H1 (cell line): ENCODE measurements at regions not wholly inside any gene's neighbourhood (a gene's known extent, or its start where the extent isn't known, plus 50 kb on each side); places are given as distances from the start of the nearest gene placed in this dataset.

Source experiments
- CTCF ChIA-PET: fragments of 300-600 bp; sonication (Branson Sonifier 250); formaldehyde crosslinking; loops from one replicate; lab custom pipeline; 2021; ENCODE audit not compliant: partially characterized antibody; lab: Charles Lee
- POLR2A ChIA-PET: fragments of 300-600 bp; sonication (Branson Sonifier 250); formaldehyde crosslinking; loops from one replicate; lab custom pipeline; 2021; ENCODE audit warnings: inconsistent platforms; ENCODE audit not compliant: partially characterized antibody; lab: Charles Lee
- DNase-seq, 2 experiments: peaks; one replicate each; pipeline versions ENCODE4 v3.0.0 to v3.0.0-alpha.2; 2010 to 2022; ENCODE audit warnings: low spot score in 2 of 2, low read depth in 1 of 2, mixed read lengths in 1 of 2
- FAIRE-seq: peaks from 2 replicates; lab custom pipeline; 2011; peaks lifted over from hg19 to GRCh38; lab: Jason Lieb, UNC
- H2AFZ ChIP-seq: 2 replicates; pipeline ENCODE4 v1.8.1; 2012; ENCODE audit warnings: low read length, inconsistent platforms
- H2AK5ac ChIP-seq: 2 replicates; pipeline ENCODE4 v1.6.1; 2013; ENCODE audit warnings: low read depth, low read length
- H2BK120ac ChIP-seq: replicated peaks from 2 replicates; pipeline ENCODE3; 2013; ENCODE audit warnings: low read depth, low read length, inconsistent platforms
- H2BK12ac ChIP-seq: 2 replicates; pipeline ENCODE4 v1.6.1; 2013; ENCODE audit warnings: low read depth, low read length
- H2BK15ac ChIP-seq: 2 replicates; pipeline ENCODE4 v1.6.1; 2013; ENCODE audit warnings: low read length
- H2BK20ac ChIP-seq: 2 replicates; pipeline ENCODE4 v1.6.1; 2013; ENCODE audit warnings: low read length
- H2BK5ac ChIP-seq: 2 replicates; pipeline ENCODE4 v1.6.1; 2013; ENCODE audit warnings: low read depth, low read length
- H3K14ac ChIP-seq: 2 replicates; pipeline ENCODE4 v1.6.1; 2013; ENCODE audit warnings: inconsistent platforms; ENCODE audit not compliant: insufficient read length
- H3K18ac ChIP-seq: 2 replicates; pipeline ENCODE4 v1.6.1; 2013; ENCODE audit warnings: low read length; ENCODE audit errors: extremely low read depth
- H3K23ac ChIP-seq: 2 replicates; pipeline ENCODE4 v1.6.1; 2013; ENCODE audit warnings: inconsistent platforms; ENCODE audit not compliant: insufficient read length
- H3K23me2 ChIP-seq: 2 replicates; pipeline ENCODE4 v1.6.1; 2013; ENCODE audit warnings: low read depth, low read length
- H3K27ac ChIP-seq: 2 replicates; pipeline ENCODE4 v1.6.1; 2011; ENCODE audit warnings: low read depth, low read length, inconsistent platforms
- H3K27me3 ChIP-seq, 4 experiments: replicated peaks in 1 of 4; 1 replicate in 1 of 4; 2 replicates in 3 of 4; pipeline versions ENCODE4 v1.6.1 to v1.8.1; 2011 to 2013; ENCODE audit warnings: low read length in 3 of 4, mild to moderate bottlenecking in 3 of 4, inconsistent platforms in 2 of 4, mixed read lengths in 2 of 4, moderate library complexity in 1 of 4; ENCODE audit not compliant: control insufficient read depth in 3 of 4, insufficient read depth in 3 of 4; ENCODE audit errors: extremely low read depth in 1 of 4
- H3K36me3 ChIP-seq, 4 experiments: 2 replicates each; pipeline versions ENCODE4 v1.6.1 to v1.8.1; 2011 to 2013; ENCODE audit warnings: mild to moderate bottlenecking in 4 of 4, low read length in 3 of 4, moderate library complexity in 2 of 4, control low read depth in 1 of 4, inconsistent platforms in 1 of 4; ENCODE audit not compliant: insufficient read depth in 4 of 4, control insufficient read depth in 2 of 4
- H3K4ac ChIP-seq: replicated peaks from 2 replicates; pipeline ENCODE3; 2013; ENCODE audit warnings: low read length, low read depth, mixed read lengths, inconsistent platforms; ENCODE audit not compliant: insufficient read length
- H3K4me1 ChIP-seq, 4 experiments: replicated peaks in 1 of 4; 1 replicate in 1 of 4; 2 replicates in 3 of 4; pipeline versions ENCODE4 v1.6.1 to v1.8.1; 2011 to 2013; ENCODE audit warnings: low read length in 3 of 4, inconsistent platforms in 2 of 4, mixed read lengths in 1 of 4; ENCODE audit not compliant: insufficient read depth in 4 of 4, control insufficient read depth in 3 of 4
- H3K4me2 ChIP-seq, 2 experiments: 2 replicates each; pipeline versions ENCODE4 v1.6.1 to v1.8.1; 2011 to 2013; ENCODE audit warnings: low read depth in 2 of 2, low read length in 2 of 2, control low read depth in 1 of 2, inconsistent platforms in 1 of 2, mild to moderate bottlenecking in 1 of 2; ENCODE audit not compliant: insufficient read depth in 1 of 2
- H3K4me3 ChIP-seq, 4 experiments: fragments of 200-600, 300-600 bp in 1 of 4; sonication (generic), shearing (Covaris generic), sonication (Bioruptor Twin) in 1 of 4; 2 replicates each; pipeline versions ENCODE4 v1.5.1 to v1.8.1; 2011 to 2016; ENCODE audit warnings: low read length in 4 of 4, low read depth in 3 of 4, control low read depth in 2 of 4, inconsistent platforms in 2 of 4, mild to moderate bottlenecking in 2 of 4, mixed read lengths in 1 of 4, moderate library complexity in 1 of 4; ENCODE audit not compliant: insufficient read depth in 2 of 4; ENCODE audit errors: extremely low read depth in 1 of 4
- H3K56ac ChIP-seq: replicated peaks from 2 replicates; pipeline ENCODE3; 2013; ENCODE audit warnings: low read depth, mild to moderate bottlenecking, mixed read lengths, low read length, inconsistent platforms; ENCODE audit not compliant: insufficient read length
- H3K79me1 ChIP-seq: 2 replicates; pipeline ENCODE4 v1.6.1; 2013; ENCODE audit warnings: low read depth, low read length, control low read depth
- H3K79me2 ChIP-seq, 2 experiments: 2 replicates each; pipeline versions ENCODE4 v1.6.1 to v1.8.1; 2012 to 2013; ENCODE audit warnings: low read length in 2 of 2, mild to moderate bottlenecking in 2 of 2, inconsistent platforms in 1 of 2; ENCODE audit not compliant: insufficient read depth in 2 of 2, control insufficient read depth in 1 of 2
- H3K9ac ChIP-seq, 4 experiments: replicated peaks in 1 of 4; 1 replicate in 1 of 4; 2 replicates in 3 of 4; pipeline versions ENCODE4 v1.6.1 to v1.8.1; 2011 to 2013; ENCODE audit warnings: low read depth in 3 of 4, low read length in 3 of 4, control low read depth in 2 of 4, mild to moderate bottlenecking in 2 of 4, moderate library complexity in 2 of 4, inconsistent platforms in 1 of 4; ENCODE audit errors: extremely low read depth in 1 of 4
- H3K9me3 ChIP-seq, 2 experiments: 2 replicates each; pipeline versions ENCODE4 v1.6.1 to v1.8.1; 2012 to 2013; ENCODE audit warnings: mild to moderate bottlenecking in 2 of 2, moderate library complexity in 2 of 2, control low read depth in 1 of 2, inconsistent platforms in 1 of 2, low read depth in 1 of 2, low read length in 1 of 2, mixed read lengths in 1 of 2; ENCODE audit not compliant: insufficient read depth in 2 of 2
- H4K20me1 ChIP-seq, 2 experiments: replicated peaks in 1 of 2; 2 replicates each; pipeline versions ENCODE3 to v1.8.1; 2011 to 2013; ENCODE audit warnings: inconsistent platforms in 2 of 2, low read length in 2 of 2, mild to moderate bottlenecking in 1 of 2; ENCODE audit not compliant: insufficient read depth in 2 of 2, control insufficient read depth in 1 of 2
- H4K5ac ChIP-seq: 2 replicates; pipeline ENCODE4 v1.6.1; 2013; ENCODE audit warnings: low read length, low read depth, mixed read lengths, inconsistent platforms; ENCODE audit not compliant: insufficient read length
- H4K8ac ChIP-seq: 2 replicates; pipeline ENCODE4 v1.8.0; 2013; ENCODE audit warnings: mild to moderate bottlenecking, moderate library complexity, low read length, inconsistent platforms; ENCODE audit not compliant: insufficient read depth; ENCODE audit errors: extremely low read depth
- H4K91ac ChIP-seq: replicated peaks from 2 replicates; pipeline ENCODE3; 2013; ENCODE audit warnings: low read length, mixed read lengths, inconsistent platforms; ENCODE audit not compliant: insufficient read length
- ASH2L ChIP-seq: fragments of 200-600, 300-600 bp; sonication (generic); IDR thresholded peaks from one replicate; pipeline ENCODE4 v1.7.1; 2017; ENCODE audit warnings: low read length
- CBX5 ChIP-seq: fragments of 300-800, 300-1000 bp; sonication (generic); IDR thresholded peaks from 2 replicates; pipeline ENCODE4 v1.7.1; 2016; ENCODE audit warnings: antibody characterized with exemption, low read length, low read depth
- CHD2 ChIP-seq: IDR thresholded peaks from 2 replicates; pipeline ENCODE4 v1.6.1; 2012; ENCODE audit warnings: low read length, improper control_type of control experiment
- GABPA ChIP-seq: IDR thresholded peaks from 2 replicates; pipeline ENCODE4 v1.6.1; 2011; ENCODE audit warnings: mild to moderate bottlenecking, low read length, moderate library complexity, borderline replicate concordance; ENCODE audit not compliant: insufficient read depth
- KDM4A ChIP-seq: IDR thresholded peaks from one replicate; pipeline ENCODE4 v1.7.1; 2012; ENCODE audit warnings: low read depth, mild to moderate bottlenecking, moderate library complexity, low read length, inconsistent platforms; ENCODE audit not compliant: severe bottlenecking
- POU5F1 ChIP-seq: IDR thresholded peaks from 2 replicates; pipeline ENCODE4 v1.6.1; 2011; ENCODE audit warnings: low read depth, mild to moderate bottlenecking, low read length, moderate library complexity
- RFX5 ChIP-seq: IDR thresholded peaks from 2 replicates; pipeline ENCODE4 v1.6.1; 2011; ENCODE audit warnings: low read depth, low read length, improper control_type of control experiment, borderline replicate concordance
- SAP30 ChIP-seq: fragments of 300-600 bp; sonication (generic); IDR thresholded peaks from 2 replicates; pipeline ENCODE4 v1.7.1; 2012; ENCODE audit warnings: low read length, moderate library complexity, mild to moderate bottlenecking, inconsistent platforms; ENCODE audit not compliant: insufficient read depth, insufficient replicate concordance
- SP1 ChIP-seq: IDR thresholded peaks from 2 replicates; pipeline ENCODE4 v1.6.1; 2011; ENCODE audit warnings: low read depth, low read length
- TAF1 ChIP-seq: IDR thresholded peaks from 2 replicates; pipeline ENCODE4 v1.6.1; 2011; ENCODE audit warnings: mild to moderate bottlenecking, low read depth, low read length
- WGBS, 2 experiments: shearing (Covaris generic) in 1 of 2; methylation state at CpG; one replicate each; pipeline versions ENCODE4 v1.1.6 to v1.1.7; 2013 to 2015; ENCODE audit warnings: low lambda C conversion rate in 2 of 2, mixed read lengths in 2 of 2, inconsistent platforms in 1 of 2, low coverage in 1 of 2, missing lambda C conversion rate in 1 of 2; ENCODE audit not compliant: insufficient replicate concordance in 2 of 2, insufficient coverage in 1 of 2, insufficient read length in 1 of 2; ENCODE audit errors: extremely low coverage in 1 of 2, missing lambda C conversion rate in 1 of 2; 5-methylcytosine and 5-hydroxymethylcytosine counted together

DNA sequence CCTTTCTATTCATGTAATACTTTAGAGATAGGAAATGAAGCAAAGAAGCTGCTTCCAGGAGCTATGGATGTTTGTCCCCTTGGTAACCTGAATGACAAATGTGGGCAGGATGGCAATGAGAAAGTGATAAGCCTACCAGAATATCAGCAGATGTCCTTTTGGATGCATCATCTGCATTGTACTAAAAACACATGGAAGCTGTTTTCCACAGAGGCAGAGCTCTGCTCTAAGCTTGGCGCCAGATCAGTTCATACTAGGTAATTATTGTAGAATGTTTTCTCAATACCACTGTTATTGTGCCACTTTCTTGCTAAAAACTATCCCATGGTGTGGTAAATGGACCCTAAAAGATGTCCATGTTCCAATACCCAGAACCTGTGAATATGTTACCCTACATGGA, 100.2 kb downstream of the DTWD1 start:
- Histone ChIP-seq H3K4ac (no peak overlapping the region), H3K9me3 (no peaks in the 10 kb centered on the region), H2BK12ac (no peak overlapping the region), H3K36me3 (no peaks in the 10 kb centered on the region), H2AK5ac (no peak overlapping the region), H4K20me1 (no peaks in the 10 kb centered on the region), H3K79me2 (no peaks in the 10 kb centered on the region), H3K23ac (no peak overlapping the region), H4K5ac (no peak overlapping the region), H3K56ac (no peak overlapping the region), H3K4me3 (no peak overlapping the region), H3K79me1 (no peaks in the 10 kb centered on the region), H3K27me3 (no peaks in the 10 kb centered on the region), H2BK5ac (no peak overlapping the region), H3K9ac (no peak overlapping the region), H2BK15ac (no peak overlapping the region), H3K23me2 (no peaks in the 10 kb centered on the region), H2AFZ (no peak overlapping the region), H2BK120ac (no peak overlapping the region), H3K27ac (no peak overlapping the region), H4K8ac (no peak overlapping the region), H3K4me1 (no peaks in the 10 kb centered on the region), H3K14ac (no peak overlapping the region), H4K91ac (no peak overlapping the region), H2BK20ac (no peak overlapping the region), H3K18ac (no peak overlapping the region), H3K4me2 (no peak overlapping the region)
- ChIA-PET CTCF (no interaction called here), POLR2A (no interaction called here)
- TF ChIP-seq TAF1 (no peak), CBX5 (no peak), POU5F1 (no peak), GABPA (no peak), SP1 (no peak), SAP30 (no peak), CHD2 (no peak), KDM4A (no peak), ASH2L (no peak), RFX5 (no peak)
- DNase-seq (no peak), FAIRE-seq (no peak)
- 100% methylated on average over 1 of the region's 1 CpG; no CpG with 5 or more reads in 1 of the 2 experiments for WGBS, 2 experiments
